LNCaP clone FGC (cell line): ENCODE measurements at regions not wholly inside any gene's neighbourhood (a gene's known extent, or its start where the extent isn't known, plus 50 kb on each side); places are given as distances from the start of the nearest gene placed in this dataset.
"Not testable (repeated sequence)": the region's sequence is repeated elsewhere in the genome, so short reads cannot be mapped to it uniquely, and the experiment has no call there.

Source experiments
- DNase-seq: peaks from one replicate; pipeline ENCODE4 v3.0.0-alpha.2; 2011; ENCODE audit warnings: low read depth
- H3K4me3 ChIP-seq: 2 replicates; pipeline ENCODE4 v1.5.1; 2011; ENCODE audit warnings: mild to moderate bottlenecking, low read depth, low read length, control low read depth
- TF ChIP-seq, protein P1 (sequence below): IDR thresholded peaks from 2 replicates; pipeline ENCODE4 v1.5.1; 2012; ENCODE audit warnings: mild to moderate bottlenecking; ENCODE audit not compliant: control insufficient read depth, insufficient read depth; ENCODE audit errors: extremely low read depth

DNA sequence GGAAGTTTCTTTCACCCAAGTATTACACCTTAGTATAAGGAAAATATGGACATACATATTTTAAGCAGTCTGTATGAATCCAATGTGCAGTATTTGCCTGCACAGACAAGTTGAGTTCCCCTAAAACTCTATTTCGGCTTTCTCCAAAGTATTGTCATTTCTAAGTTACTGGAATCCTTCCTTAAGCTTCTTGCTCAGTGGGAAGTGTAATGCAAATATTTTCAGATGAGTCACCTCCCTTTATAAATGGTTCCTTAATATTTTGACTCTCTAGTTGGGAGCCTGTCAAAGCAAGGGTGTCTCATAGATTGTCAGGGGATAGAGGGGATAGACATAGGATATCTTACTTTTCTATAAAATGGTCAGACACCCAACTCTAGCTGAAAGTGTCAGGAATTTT is 178.6 kb downstream of the NAA11 start:
- TF ChIP-seq, protein P1, sequence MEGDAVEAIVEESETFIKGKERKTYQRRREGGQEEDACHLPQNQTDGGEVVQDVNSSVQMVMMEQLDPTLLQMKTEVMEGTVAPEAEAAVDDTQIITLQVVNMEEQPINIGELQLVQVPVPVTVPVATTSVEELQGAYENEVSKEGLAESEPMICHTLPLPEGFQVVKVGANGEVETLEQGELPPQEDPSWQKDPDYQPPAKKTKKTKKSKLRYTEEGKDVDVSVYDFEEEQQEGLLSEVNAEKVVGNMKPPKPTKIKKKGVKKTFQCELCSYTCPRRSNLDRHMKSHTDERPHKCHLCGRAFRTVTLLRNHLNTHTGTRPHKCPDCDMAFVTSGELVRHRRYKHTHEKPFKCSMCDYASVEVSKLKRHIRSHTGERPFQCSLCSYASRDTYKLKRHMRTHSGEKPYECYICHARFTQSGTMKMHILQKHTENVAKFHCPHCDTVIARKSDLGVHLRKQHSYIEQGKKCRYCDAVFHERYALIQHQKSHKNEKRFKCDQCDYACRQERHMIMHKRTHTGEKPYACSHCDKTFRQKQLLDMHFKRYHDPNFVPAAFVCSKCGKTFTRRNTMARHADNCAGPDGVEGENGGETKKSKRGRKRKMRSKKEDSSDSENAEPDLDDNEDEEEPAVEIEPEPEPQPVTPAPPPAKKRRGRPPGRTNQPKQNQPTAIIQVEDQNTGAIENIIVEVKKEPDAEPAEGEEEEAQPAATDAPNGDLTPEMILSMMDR, result no peak
- DNase-seq, result no peak
- H3K4me3 ChIP-seq, result no peak overlapping the region

DNA sequence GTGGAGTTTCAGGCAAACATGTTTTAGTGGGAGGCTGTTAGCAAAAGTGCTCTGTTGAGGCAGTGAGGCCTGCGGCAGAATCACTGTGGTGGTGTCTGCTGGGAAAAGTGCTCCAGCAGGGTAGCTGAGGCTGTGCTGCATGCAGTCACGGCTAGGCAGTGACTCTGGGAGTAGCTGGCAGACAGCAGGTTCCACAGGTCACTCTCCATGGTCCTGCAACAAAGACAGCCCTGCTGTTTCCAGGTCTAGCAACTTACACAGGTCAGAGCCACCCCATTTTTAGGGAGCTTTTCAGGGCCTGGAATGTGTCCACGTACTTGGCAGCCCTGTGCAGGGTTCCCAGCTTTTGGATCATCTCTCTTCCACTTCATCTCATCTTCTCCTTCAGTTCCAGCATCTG is 184.3 kb downstream of the NAA11 start:
- H3K4me3 ChIP-seq, result no peak overlapping the region
- no peak for DNase-seq
- TF ChIP-seq, protein P1, result no peak

DNA sequence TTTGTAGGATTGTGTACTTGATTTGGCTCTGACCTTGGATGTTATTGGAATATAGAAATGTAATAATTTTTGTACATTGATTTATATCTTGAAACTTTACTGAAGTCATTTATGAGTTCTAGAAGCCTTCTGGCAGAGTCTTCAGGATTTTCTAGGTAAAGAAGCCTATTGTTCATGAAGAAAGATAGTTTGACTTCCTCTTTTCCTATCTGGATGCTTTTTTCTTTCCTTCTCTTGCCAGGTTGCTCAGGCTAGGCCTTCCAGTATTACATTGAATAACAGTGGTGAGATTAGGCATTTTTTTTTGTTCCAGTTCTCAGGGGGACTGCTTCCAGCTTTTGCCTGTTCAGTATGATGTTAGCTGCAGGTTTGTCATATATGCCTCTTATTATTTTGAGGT is 191.1 kb downstream of the NAA11 start:
- DNase-seq, result no peak

DNA sequence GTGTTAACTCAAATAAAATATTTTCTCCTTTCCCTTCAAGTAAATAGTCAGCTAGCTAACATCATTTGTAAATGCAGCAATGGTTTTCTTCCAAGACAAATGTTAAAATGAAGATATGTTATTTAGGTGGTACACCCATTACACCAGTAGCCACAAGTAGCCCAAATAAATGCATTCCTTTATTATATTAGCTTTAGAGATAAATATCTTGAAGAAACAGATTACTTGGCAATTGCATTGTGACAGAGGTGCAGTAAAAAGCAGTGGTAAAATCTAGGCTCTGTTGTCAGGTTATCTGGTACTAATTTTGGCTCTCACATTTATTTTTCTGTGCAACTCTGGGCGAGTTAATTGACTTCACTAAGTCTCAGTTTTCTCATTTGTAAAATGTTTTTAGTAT is 193.0 kb downstream of the NAA11 start:
- TF ChIP-seq, protein P1, result no peak
- H3K4me3 ChIP-seq, result no peak overlapping the region
- peak; percentile 52 for DNase-seq

More for the DNA sequence above, 191.1 kb downstream of the NAA11 start:
- TF ChIP-seq, protein P1, result no peak
- H3K4me3 ChIP-seq, result no peak overlapping the region

DNA sequence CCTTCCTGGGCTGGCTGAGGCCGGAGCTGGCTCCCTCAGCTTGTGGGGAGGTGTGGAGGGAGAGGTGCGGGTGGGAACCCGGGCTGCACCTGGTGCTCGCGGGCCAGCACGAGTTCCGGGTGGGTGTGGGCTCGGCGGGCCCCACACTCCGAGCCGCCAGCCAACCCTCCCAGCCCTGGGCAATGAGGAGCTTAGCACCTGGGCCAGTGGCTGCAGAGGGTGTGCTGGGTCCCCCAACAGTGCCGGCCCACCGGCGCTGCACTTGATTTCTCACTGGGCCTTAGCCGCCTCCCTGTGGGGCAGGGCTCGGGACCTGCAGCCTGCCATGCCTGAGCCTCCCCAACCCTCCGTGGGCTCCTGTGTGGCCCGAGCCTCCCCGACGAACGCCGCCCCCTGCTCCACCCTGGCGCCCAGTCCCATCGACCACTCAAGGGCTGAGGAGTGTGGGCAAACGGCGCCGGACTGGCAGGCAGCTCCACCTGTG is 182.7 kb upstream of the PAQR3 start:
- TF ChIP-seq, protein P1, result no peak
- no peak for DNase-seq
- H3K4me3 ChIP-seq, result no peak overlapping the region

DNA sequence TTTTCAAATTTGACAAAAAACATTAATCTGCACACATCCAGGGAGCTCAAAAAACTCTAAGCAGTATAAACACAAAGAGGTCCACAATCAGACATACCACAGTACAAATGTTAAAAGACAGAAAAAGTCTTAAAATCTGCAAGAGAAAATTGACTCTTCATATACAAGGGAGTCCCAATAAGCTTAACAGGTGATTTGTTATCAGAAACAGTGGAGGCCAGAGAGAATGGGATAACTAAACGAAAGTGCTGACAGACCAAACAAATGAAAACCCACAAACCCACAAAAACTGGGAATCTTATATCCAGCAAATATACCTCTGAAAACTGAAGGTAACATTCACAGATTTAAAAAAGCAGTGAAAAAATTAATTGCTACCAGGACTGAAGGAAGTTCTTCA is 182.0 kb upstream of the PAQR3 start:
- no peak for DNase-seq

DNA sequence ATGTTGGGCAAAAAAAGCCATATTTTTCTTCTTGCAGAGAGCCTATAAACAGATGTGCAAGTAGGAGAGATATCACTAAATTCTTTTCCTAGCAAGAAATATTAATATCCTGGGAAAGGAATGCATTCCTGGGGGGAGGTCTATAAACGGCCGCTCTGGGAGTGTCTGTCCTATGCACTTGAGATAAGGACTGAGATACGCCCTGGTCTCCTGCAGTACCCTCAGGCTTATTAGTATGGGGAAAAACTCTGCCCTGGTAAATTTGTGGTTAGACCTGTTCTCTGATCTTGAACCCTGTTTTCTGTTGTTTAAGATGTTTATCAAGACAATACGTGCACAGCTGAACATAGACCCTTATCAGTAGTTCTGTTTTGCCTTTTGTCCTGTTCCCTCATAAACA is 177.8 kb upstream of the PAQR3 start:
- DNase-seq, H3K4me3 ChIP-seq: not testable (repeated sequence)

More for the DNA sequence above, 182.0 kb upstream of the PAQR3 start:
- TF ChIP-seq, protein P1, result no peak
- no peak overlapping the region for H3K4me3 ChIP-seq
